ENCODE measurements at regions not wholly inside any gene's neighbourhood (a gene's known extent, or its start where the extent isn't known, plus 50 kb on each side); places are given as distances from the start of the nearest gene placed in this dataset.
"Not testable (repeated sequence)": the region's sequence is repeated elsewhere in the genome, so short reads cannot be mapped to it uniquely, and the experiment has no call there.

DNA sequence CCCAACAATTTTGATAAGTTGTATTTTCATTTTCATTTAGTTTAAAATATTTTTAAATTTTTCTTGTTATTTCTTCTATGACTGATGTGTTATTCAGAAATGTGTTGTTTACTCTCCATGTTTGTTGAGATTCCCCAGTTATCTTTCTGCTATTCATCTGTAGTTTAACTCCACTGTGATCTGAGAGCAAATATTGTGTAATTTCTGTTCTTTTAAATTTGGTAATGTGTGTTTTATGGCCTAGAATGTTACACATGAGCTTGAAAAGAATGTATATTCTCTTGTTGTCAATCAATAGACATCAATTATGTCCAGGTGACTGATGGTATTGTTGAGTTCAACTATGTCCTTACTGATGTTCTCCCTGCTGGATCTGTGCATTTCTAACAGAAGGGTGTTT lies 188.2 kb downstream of the CYP26B1 start:
- no peaks in the 10 kb centered on the region for H3K36me3 ChIP-seq (ENCODE audit: control insufficient read depth in 2 of 3, insufficient read depth in 3 of 3, low read length in 3 of 3)
- H3K27me3 ChIP-seq (ENCODE audit: control insufficient read depth, insufficient read depth, low read length): no peaks in the 10 kb centered on the region
- H3K9me3 ChIP-seq (ENCODE audit: control insufficient read depth in 2 of 3, insufficient read depth in 1 of 3, low read length in 3 of 3): peaks cover 3 to 11% (median 9%) of the 10 kb centered on the region in 3 donors
- no peak overlapping the region for H3K4me3 ChIP-seq (ENCODE audit: low read length in 3 of 3)
- H3K4me1 ChIP-seq (ENCODE audit: control insufficient read depth in 2 of 3, insufficient read depth in 2 of 3, low read depth in 1 of 3, low read length in 3 of 3): no peaks in the 10 kb centered on the region
- DNase-seq: no peak
- FAIRE-seq: no peak
- intact Hi-C loops (cut with DNase I): no loop called here
- TF ChIP-seq, protein P1, sequence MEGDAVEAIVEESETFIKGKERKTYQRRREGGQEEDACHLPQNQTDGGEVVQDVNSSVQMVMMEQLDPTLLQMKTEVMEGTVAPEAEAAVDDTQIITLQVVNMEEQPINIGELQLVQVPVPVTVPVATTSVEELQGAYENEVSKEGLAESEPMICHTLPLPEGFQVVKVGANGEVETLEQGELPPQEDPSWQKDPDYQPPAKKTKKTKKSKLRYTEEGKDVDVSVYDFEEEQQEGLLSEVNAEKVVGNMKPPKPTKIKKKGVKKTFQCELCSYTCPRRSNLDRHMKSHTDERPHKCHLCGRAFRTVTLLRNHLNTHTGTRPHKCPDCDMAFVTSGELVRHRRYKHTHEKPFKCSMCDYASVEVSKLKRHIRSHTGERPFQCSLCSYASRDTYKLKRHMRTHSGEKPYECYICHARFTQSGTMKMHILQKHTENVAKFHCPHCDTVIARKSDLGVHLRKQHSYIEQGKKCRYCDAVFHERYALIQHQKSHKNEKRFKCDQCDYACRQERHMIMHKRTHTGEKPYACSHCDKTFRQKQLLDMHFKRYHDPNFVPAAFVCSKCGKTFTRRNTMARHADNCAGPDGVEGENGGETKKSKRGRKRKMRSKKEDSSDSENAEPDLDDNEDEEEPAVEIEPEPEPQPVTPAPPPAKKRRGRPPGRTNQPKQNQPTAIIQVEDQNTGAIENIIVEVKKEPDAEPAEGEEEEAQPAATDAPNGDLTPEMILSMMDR (IDR thresholded peaks at IDR 0.05; ENCODE audit: borderline replicate concordance, extremely low read depth, insufficient read depth): no peak
- H3K9ac ChIP-seq (ENCODE audit: low read length in 3 of 3): no peak overlapping the region
- H3K27ac ChIP-seq (ENCODE audit: low read depth in 2 of 2, low read length in 2 of 2): no peak overlapping the region

GRCh38 chr2:71958426-71958825 lies 189.2 kb downstream of the CYP26B1 start:
- H3K4me1 ChIP-seq (ENCODE audit: control insufficient read depth in 2 of 3, insufficient read depth in 2 of 3, low read depth in 1 of 3, low read length in 3 of 3); intact Hi-C loops (cut with DNase I); DNase-seq; H3K27ac ChIP-seq (ENCODE audit: low read depth in 2 of 2, low read length in 2 of 2); H3K4me3 ChIP-seq (ENCODE audit: low read length in 3 of 3); H3K27me3 ChIP-seq (ENCODE audit: control insufficient read depth, insufficient read depth, low read length); FAIRE-seq; H3K9ac ChIP-seq (ENCODE audit: low read length in 3 of 3); H3K36me3 ChIP-seq (ENCODE audit: control insufficient read depth in 2 of 3, insufficient read depth in 3 of 3, low read length in 3 of 3): not testable (repeated sequence)
- peaks cover 3 to 11% (median 9%) of the 10 kb centered on the region in 3 donors for H3K9me3 ChIP-seq (ENCODE audit: control insufficient read depth in 2 of 3, insufficient read depth in 1 of 3, low read length in 3 of 3)

GRCh38 chr2:71952572-71953188 lies 195.0 kb downstream of the CYP26B1 start:
- Histone ChIP-seq H3K4me1 (ENCODE audit: control insufficient read depth in 2 of 3, insufficient read depth in 2 of 3, low read depth in 1 of 3, low read length in 3 of 3) (peaks cover 0 to 2% (median 0%) of the 10 kb centered on the region in 3 donors), H3K4me3 (ENCODE audit: low read length in 3 of 3) (no peak overlapping the region), H3K27ac (ENCODE audit: low read depth in 2 of 2, low read length in 2 of 2) (no peak overlapping the region), H3K36me3 (ENCODE audit: control insufficient read depth in 2 of 3, insufficient read depth in 3 of 3, low read length in 3 of 3) (no peaks in the 10 kb centered on the region), H3K9ac (ENCODE audit: low read length in 3 of 3) (no peak overlapping the region), H3K9me3 (ENCODE audit: control insufficient read depth in 2 of 3, insufficient read depth in 1 of 3, low read length in 3 of 3) (peaks cover 0 to 2% (median 1%) of the 10 kb centered on the region in 3 donors), H3K27me3 (ENCODE audit: control insufficient read depth, insufficient read depth, low read length) (no peaks in the 10 kb centered on the region)
- intact Hi-C loops (cut with DNase I): no loop called here
- TF ChIP-seq, protein P1 (IDR thresholded peaks at IDR 0.05; ENCODE audit: borderline replicate concordance, extremely low read depth, insufficient read depth): no peak
- DNase-seq (no peak), FAIRE-seq (no peak)

DNA sequence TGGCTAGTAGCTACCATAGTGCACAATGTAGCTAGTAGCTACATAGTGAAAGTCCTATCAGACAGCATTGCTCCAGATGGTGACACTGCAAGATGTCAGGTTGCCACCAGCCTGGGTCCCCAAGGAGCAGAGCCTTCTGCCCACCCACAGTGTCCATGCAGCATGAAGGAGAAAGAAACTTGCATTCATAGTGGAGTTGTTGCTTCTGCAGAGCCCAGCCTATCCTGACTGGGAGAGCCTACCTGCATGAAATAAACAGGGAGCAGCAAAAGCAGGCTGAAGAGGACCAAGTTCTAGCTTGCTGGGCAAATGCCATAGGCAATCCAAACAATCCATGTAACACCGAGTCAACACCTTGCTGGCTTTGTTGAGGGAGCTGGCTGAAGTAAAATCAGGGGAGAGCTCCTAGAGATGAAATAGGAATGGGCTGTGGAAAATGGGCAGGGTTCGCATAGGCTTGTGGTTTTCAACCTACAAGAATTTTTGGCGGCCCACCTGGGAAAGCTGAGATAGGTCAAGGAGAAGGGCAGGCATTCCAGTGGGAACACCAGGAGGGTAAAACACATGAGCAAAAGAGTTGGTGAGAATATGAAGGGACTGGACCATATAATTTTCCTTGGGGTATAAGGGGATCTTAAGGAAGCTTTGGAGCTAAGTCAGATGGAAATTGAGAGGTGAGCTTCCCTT lies 195.8 kb downstream of the CYP26B1 start:
- DNase-seq (no peak), FAIRE-seq (no peak)
- peaks cover 0 to 2% (median 0%) of the 10 kb centered on the region in 3 donors for H3K9me3 ChIP-seq (ENCODE audit: control insufficient read depth in 2 of 3, insufficient read depth in 1 of 3, low read length in 3 of 3)
- no peak overlapping the region for H3K27ac ChIP-seq (ENCODE audit: low read depth in 2 of 2, low read length in 2 of 2)
- TF ChIP-seq, protein P1 (IDR thresholded peaks at IDR 0.05; ENCODE audit: borderline replicate concordance, extremely low read depth, insufficient read depth): no peak
- intact Hi-C loops (cut with DNase I): no loop called here
- H3K4me3 ChIP-seq (ENCODE audit: low read length in 3 of 3): no peak overlapping the region
- H3K36me3 ChIP-seq (ENCODE audit: control insufficient read depth in 2 of 3, insufficient read depth in 3 of 3, low read length in 3 of 3): no peaks in the 10 kb centered on the region
- H3K9ac ChIP-seq (ENCODE audit: low read length in 3 of 3): no peak overlapping the region
- peaks cover 0 to 2% (median 0%) of the 10 kb centered on the region in 3 donors for H3K4me1 ChIP-seq (ENCODE audit: control insufficient read depth in 2 of 3, insufficient read depth in 2 of 3, low read depth in 1 of 3, low read length in 3 of 3)
- no peaks in the 10 kb centered on the region for H3K27me3 ChIP-seq (ENCODE audit: control insufficient read depth, insufficient read depth, low read length)
